GM19397 (cell line): ENCODE measurements at regions not wholly inside any gene's neighbourhood (a gene's known extent, or its start where the extent isn't known, plus 50 kb on each side); places are given as distances from the start of the nearest gene placed in this dataset.
A peak's percentile ranks its signal among the peaks of the same experiment; 100 is the strongest.
"Not testable (repeated sequence)": the region's sequence is repeated elsewhere in the genome, so short reads cannot be mapped to it uniquely, and the experiment has no call there.

ENCODE experiments used
- ATAC-seq: cut with Tn5 transposase; IDR thresholded peaks from one replicate; pipeline ENCODE4 v1.9.1; 2021; ENCODE audit warnings: mild to moderate bottlenecking, moderate library complexity; ENCODE audit not compliant: unreplicated experiment

DNA sequence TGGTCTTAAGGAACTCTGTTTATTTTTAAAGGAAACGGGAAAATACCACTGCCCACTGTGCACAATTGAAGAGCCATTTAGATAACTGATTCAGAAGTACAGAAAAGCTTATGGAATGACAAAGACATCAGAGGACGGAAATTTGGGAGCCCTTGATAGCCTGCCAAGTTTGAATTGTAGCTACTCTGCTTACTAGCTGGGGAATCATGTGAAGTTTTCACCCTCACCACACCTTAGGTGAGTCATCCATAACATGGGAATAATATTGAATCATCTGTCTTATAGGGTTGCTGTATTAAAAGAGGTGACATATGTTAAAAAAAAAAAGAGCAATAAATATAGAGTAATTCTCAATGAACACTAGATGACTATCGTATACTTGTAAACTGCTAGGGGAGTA, 1104.2 kb downstream of the GATA3 start:
- ATAC-seq: no peak

DNA sequence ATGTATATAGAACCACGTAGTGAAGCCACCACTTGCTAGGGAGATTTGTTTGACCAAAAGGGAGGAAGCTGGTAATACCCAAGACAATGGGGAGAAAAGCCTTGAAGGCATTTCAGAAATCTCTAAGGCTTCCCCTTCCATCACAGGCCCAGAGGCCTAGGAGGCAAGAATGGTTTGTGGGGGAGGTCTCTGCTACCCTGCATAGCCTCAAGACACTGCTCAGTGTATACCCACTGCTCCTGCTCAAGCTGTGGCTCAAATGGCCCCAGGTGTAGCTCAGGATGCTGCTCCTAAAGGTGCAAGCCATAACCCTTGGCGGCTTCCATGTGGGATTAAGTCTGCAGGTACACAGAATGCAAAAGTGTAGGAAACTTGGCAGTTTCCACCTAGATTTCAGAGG, 1105.8 kb downstream of the GATA3 start:
- no peak for ATAC-seq

DNA sequence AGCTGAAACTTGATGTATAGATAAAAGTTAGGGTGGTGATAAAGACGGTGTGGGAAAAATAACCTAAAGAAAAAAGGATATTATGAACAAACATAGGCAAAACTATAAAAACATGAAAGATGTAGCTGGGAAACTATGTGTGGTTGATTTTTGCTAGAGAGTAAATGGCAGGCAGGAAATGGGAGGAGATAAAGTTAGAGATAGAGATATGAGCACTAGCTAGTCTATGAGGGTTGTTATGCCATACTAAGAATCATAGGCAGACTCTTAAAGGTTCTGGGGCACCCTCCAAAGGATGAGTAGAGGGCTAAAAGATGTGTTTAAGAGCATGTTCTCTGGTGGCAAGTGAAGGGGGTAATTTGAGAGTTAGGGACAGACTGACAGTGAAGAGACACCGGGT, 1109.2 kb downstream of the GATA3 start:
- no peak for ATAC-seq

DNA sequence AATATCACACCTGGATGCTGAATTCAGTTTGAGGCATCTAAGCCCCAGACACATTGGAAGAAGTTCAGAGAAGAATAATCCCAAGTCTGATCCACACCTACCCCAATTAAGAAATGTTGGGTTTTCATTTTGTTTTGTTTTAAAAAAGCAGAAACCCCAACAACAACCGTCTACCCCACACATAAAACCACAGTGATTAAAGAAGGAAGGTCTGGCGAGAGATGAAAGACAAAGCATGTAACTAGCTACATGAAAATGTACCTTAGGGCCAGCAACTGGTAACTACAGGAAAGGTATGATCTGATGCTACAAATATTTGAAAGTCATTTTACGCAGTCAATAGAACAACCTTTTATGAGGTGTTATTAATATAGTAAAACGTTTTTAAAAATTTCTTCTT, 1112.3 kb downstream of the GATA3 start:
- ATAC-seq: no peak

DNA sequence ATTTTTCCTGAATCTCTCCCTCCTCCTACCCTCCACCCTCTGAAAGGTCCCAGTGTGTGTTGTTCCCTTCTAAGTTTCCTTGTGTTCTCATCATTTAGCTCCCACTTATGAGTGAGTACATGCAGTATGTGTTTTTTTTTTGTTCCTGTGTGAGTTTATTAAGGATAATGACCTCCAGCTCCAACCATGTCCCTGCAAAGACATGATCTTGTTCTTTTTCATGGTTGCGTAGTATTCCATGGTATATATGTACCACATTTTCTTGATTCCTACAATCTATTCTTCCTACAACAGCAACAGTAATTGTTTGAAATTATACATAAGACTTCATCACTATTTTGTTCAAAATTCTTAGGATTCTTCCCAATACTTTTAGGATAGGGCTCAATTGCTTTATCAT, 1117.8 kb downstream of the GATA3 start:
- no peak for ATAC-seq

DNA sequence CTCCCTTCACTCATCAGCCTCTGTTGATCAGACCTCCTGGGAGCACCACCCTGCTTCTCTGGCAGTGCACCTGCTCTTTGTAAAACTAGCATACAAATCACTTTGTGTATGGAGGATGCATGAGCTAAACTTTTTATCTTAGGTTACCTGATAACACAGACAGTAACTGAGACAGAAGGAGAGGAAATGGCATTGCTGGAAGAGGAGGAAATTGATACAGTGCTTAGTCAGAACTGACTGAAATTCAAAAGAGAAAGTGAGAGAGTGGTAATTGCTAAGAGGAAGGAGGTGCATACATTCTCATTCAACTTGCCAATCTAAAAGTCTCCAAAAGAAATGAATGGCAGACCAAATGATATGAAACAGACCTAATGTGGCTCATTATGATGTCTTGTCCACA, 1120.7 kb downstream of the GATA3 start:
- no peak for ATAC-seq

DNA sequence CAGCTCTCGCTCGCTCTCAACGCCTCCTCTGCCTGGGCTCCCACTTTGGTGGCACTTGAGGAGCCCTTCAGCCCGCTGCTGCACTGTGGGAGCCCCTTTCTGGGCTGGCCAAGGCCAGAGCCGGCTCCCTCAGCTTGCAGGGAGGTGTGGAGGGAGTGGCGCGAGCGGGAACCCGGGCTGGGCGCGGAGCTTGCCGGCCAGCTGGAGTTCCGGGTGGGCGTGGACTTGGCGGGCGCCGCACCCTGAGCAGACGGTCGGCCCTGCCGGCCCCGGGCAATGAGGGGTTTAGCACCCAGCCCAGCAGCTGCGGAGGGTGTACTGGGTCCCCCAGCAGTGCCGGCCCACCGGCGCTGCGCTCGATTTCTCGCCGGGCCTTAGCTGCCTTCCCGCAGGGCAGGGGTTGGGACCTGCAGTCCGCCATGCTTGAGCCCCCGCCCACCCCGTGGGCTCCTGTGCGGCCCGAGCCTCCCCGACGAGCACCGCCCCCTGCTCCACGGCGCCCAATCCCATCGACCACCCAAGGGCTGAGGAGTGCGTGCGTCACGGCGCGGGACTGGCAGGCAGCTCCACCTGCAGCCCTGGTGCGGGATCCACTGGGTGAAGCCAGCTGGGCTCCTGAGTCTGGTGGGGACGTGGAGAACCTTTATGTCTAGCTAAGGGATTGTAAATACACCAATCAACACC, 1128.9 kb downstream of the GATA3 start:
- not testable (repeated sequence) for ATAC-seq

DNA sequence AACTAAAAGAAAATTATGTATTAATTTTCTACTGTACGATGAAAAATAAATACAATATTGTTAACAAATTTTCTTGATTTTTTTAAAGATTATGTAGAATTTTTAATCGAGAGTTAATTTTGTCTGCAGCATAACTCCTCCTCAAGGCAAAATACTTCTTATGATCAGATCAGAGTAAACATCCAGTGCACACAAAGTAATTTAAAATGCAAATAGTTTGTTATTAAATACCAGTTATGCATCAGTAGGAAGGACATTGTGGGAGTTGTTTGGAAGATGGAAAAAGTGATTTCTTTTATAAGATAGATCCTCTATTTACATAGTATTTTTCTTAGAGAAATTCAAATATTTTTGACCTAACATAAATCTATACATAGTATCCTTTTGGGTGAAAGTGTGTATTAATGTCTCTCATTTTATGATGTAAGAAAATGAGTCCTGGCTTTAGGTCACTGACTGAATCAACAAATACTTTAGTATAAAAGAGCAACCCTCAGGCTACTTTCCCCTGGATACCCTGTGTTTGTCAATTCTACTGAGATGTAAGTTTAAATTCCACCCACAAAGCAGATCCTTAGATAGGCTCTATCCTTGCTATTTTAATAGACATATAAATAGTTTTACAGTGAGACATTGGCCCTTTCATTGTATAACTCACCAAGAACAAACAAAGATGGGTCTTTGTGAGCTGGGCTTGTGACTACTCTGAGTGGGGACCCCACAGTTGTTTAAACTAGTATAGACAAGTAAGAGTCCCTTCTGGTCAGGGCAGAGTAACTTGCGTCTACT, 1133.7 kb downstream of the GATA3 start:
- ATAC-seq: no peak

DNA sequence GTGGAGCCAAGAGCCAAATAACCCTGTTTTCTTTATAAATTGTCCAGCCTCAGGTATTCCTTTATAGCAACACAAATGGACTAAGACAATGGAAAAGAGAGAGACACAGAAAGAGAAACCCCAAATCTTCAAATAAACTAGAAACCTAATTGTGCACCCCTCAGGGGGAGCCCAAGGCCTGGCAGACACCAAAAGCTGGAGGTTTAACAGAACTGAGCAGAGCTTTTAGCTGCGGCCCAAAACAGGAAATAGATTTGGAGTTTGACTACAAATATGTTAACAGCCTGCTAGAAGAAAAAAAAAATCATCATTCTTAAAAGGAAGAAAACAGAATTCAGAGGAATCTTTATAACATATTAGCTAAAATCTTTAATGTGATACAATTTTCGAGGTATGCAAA, 1135.0 kb downstream of the GATA3 start:
- no peak for ATAC-seq

DNA sequence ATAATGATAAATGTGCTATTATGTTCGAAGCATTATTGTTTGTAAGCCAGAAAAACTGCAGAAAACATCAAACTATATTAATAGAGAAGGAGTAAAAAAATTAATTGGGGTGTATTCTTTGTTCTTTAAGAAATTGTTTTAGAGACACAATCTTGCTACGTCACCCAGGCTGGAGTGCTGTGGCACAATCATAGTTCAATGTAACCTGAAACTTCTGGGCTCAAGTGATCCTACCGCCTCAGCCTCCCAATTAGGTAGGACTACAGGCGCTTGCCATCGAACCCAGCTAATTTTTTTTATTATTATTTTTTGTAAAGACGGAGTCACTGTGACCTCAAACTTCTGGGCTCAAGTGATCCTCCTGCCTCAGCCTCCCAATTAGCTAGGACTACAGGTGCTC, 1138.6 kb downstream of the GATA3 start:
- ATAC-seq: no peak

DNA sequence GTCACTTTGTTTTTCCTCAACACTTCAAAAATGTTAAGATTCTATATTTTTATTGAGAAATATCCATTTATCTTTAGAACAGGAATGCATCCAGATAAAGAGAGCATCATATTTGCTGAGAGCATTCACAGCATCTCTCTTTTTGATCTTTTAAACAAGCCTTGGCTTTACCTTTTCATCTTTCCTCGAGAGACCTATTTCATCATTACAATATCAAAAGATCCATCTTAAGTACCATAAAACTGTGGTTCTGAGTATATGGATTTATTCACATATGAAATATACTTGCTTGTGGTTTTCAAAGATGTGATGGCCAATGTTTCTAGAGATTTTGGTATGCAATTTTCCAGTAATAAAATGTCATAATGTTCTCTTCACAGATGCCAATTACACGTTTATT, 1140.9 kb downstream of the GATA3 start:
- no peak for ATAC-seq

DNA sequence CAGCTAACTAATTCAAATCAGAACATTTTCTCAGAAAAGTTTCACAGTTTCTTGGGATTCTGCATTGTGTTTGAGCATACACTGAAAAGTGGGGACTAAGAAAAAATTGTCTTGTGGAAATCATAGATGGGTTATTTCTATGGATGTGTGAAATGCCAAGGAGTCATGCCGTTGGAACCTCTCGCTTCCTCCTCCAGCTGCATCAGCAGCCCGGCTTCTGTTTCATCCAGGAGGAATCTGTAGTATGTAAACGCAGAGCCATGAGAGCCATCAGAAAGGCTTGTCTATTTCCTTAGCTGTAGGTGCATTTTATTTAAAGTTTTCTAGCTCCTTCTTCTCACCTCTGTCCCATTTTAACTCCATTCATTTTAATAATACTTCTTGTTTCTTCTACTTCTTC, 1144.1 kb downstream of the GATA3 start:
- ATAC-seq: no peak

DNA sequence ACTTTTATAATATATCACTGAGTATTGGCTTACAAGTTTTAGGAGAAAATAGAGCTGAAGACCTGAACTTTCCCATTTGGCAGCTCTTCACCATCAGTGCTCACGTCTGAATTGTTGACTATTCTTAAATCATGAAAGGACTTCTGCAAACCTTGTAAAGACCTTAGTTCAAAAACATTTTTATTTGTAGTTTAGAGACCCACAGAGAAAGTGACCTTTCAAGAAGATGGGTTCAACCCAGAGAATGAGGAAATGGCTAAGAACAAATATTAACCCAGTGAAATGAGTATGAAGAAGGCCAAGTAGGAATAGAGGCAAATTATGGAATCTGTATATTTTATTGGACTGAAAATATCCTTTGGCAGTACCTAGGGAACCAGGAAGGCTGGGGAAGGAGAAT, 1151.1 kb downstream of the GATA3 start:
- ATAC-seq: no peak

DNA sequence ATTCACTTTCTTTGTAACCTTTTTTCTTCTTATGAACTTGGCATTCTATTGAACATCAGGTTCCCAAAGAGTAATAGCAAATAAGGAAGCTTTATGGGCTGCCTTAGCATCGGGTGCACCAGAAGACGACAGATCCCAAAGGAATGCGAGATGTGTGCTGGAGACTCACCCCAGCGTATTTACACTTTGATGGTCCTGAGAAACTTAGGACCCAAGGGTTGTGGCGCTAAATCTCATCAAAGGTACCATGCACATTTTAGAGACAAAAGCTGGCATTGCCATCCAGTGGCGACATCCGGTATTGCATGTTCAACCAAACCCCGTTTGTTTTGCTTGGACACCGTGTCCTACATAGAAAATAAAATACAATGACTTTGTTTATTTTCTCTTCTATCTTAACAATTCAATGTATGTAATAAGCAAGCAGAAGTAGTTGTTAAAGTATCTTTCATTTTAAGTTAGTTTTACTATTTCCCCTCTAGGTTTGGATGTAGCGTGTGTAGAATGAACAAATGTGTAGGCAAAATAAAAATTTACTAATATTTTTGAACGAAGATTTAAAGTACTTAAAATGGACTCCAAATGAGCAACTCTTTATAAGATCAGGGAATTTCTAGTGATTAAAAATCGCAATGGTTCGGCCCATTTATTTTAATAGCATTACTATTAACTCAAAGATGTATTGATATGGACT, 1154.8 kb downstream of the GATA3 start:
- ATAC-seq: peak; percentile 61

DNA sequence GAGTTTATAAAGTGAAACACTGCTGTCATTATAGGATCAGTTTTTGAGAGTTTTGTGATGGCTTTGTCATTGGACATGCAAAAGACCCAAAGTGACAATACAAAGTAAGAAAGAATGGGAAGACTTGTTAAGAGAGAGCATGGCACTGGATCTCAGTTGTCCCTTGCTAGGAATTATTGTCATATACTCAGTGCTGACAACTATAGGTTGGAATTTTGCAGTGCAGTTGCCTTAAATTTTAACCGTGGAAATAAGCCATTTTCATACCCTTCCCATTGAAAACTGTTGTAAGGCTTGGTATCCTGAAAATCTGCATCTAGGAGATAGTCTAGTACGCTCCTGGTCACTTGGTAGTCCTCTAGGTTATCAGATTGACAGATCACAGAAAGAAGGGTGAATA, 1156.7 kb downstream of the GATA3 start:
- no peak for ATAC-seq

DNA sequence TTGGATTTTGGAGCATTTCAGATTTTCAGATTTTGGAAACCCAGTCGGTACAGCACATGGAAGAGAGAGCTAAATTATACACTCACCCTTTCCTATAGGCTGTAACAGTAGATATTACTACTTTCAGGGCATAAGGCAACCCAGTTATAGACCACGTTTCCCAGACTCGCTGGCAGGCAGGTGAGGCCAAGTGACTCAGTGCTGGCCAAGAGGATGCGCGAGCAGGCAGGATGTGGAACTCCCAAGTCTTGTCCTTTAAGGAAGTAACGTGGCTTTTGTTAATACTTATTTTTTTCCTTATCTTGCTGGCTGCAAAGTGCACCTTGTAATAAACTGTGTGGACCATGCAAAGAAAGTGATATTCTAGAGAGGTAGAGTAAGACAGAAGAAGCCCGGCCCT, 1160.1 kb downstream of the GATA3 start:
- ATAC-seq: no peak

DNA sequence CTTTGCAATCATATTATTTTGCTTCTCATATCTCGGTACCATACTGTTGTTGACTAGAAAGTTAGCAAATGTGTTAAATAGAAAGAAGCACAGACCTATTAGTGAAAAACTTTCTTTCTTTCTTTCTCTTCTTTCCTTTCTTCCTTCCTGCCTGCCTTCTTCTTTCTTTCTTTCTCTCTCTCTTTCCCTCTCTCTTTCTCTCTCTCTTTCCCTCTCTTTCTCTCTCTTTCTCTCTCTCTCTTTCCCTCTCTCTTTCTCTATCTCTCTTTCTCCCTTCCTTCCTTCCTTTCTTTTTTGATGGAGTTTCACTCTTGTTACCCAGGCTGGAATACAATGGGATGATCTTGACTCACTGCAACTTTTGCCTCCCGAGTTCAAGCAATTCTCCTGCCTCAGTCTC, 1160.6 kb downstream of the GATA3 start:
- ATAC-seq: no peak

DNA sequence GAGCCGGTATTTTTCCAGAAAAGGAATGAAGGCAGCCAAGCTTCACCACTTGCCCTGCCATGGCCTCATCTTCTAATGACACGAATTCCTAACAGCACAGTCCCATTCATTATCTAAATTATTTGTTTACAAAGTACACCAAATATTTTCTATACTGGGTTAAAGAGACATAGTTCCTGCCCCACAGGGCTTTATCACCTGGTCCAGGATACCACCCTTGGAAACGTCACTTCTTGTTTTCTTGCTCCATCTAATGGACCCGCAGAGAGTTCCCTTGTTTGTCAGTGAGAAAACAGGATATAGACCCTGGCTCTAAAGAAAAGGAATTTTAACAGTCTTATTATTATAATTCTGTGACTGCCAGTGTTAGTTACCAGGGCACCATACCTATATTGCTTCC, 1165.4 kb downstream of the GATA3 start:
- ATAC-seq: no peak

DNA sequence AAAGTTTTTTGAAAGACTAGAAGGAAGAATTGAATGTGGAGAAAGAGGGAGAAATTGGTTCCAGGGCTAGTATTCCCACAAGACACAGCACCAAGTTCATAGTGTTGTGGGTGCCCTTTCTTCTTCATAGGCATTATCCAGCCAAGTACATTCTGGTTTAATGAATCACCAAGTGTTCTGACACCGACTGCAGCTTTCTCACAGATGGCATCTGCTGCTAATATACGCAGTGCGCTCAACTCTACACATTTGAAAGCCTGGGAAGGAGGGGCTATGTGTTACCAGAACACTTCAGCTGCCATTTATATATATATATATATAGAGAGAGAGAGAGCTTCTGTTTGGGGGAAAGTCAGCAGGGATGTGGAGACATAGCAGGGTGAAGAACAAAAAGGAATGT, 1168.4 kb downstream of the GATA3 start:
- ATAC-seq: no peak

DNA sequence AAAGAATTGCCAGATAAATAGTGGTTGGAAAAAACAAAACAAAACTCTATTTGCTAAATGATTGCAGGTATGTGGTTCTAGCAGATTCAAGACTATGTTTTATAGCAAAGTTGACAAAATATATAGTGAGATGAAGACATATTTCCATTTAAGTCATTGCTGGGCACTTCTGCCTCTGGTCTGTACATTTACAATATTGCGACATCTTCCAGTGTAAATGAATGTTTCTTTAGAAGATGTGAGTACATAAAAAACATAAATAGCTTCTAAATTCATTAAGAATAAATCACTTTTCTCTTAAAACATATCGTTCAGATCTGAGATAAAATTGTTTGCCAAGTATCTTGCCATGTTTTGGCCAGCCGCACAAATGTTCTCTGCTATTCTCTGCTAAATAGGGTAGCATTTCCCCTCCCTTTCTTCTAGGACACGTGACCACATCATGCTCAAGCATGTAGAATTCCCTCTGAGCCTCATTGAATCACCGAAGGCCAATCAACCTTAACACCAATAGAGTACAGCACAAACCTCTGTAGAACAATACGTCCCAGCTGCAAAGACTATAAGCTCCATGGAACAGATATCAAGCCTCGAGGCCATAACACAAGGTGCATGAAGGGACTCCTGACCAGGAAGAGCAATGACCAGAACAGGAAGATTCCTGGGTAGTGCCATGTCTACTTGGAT, 1173.3 kb downstream of the GATA3 start:
- ATAC-seq: no peak

DNA sequence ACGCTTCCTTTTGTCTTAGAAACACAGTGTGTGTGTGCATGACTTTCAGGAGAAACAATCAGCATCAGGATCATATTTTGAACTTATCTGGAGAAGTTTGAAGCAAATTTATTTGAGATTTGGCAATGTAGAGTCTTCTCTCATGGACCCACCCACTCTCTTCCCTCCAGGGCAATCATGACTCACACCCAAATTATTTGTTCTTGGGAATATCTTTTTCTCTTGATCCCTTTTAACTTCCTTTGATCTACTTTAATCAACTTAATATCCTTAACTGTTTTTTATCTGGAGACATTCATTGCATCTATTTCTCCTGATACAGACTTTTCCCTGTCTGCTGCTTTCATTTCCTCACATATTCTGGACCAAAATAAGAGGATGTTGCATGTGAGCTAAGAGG, 1174.3 kb downstream of the GATA3 start:
- no peak for ATAC-seq
